T-helper 1 cell (primary cell): ENCODE measurements at regions not wholly inside any gene's neighbourhood (a gene's known extent, or its start where the extent isn't known, plus 50 kb on each side); places are given as distances from the start of the nearest gene placed in this dataset.

ENCODE experiments used
- DNase-seq, 5 donors: peaks; one replicate each; pipeline ENCODE4 v3.0.0-alpha.2; 2012 to 2020

DNA sequence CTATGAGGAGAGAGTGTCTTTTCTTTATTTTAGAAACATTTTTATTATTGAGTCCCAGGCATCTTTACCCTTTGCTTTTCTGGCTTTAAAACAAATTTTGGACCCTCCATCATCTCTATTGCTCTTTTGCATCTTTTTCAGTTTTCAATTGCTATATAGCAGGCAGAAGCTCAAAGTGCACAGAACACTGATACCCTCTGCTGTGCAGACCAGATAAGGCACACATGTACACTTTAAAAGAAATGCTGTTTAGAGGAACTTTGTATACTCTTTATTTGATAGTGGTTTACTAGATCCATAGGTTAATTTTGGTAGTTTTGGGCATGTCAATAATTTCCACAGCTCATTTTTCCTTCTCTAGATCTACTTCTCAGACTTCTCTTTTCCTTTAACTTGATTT is 324.2 kb downstream of the SH2D4B start:
- DNase-seq, result no peak

DNA sequence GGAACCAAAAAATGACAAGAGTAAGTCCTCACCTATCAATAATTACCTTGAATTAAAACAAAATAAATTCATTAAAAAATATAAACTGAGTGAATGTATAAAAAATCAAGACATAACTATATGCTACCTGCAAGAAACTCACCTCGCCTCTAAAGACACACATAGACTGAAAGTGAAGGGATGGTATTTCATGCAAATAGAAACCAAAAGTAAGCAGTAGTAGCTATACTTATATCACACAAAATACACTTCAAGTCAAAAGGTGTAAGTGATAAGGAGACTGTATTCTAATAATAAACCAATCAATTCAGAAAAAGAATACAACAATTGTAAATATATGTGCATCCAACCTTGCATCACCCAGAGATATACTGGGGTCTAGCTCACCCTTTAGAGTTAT is 332.6 kb downstream of the SH2D4B start:
- DNase-seq, result no peak

DNA sequence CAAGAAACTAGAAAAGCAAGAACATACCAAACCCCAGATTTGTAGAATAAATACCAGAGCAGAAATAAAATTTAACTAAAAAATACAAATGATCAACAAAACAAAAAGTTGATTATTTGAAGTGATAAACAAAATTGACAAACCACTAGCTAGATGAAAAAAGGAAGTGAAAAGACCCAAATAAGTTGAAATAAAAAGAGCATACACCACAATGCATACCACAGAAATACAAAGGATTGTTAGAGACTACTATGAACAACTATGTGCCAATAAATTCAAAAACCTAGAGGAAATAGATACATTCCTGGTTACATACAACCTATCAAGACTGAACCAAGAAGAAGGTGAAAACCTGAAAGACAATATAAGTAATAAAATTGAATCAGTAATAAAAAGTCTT is 333.4 kb downstream of the SH2D4B start:
- no peak for DNase-seq

DNA sequence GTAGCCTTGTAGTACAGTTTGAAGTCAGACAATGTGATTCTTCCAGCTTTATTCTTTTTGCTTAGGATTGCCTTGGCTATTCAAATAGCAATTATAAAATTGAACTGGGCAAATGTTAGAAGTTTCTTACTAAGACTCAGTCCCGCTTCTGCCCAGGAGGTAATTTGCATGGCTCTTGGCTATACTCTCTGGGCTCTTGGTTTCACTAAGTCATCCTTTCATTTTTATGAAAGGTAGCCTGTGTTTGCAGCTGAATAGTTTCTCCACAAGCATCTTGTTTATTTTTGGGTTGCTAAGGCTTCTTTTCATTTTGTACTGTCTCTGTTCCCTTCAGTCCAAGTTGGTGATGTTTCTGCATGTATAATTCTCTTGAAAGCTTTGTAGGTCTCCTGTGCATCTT is 340.6 kb downstream of the SH2D4B start:
- no peak for DNase-seq

DNA sequence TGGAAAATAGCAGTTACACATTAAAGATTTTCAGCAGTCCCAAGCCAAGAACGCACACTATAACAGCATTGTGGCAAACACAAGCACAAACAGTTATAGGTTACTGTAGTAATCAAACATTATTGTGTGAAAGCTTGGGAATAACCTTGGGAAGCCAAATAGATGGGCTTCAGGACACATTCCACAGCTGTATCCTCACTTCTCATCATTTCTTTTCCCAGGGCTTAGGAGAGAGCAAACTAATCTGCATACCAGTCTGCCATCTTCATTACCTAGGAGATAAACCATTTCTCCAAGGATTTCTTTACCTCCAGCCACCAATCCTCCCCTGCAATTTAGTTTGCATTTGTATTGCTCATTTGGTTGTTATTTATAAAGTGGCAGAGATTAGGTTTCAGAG is 352.4 kb downstream of the SH2D4B start:
- no peak for DNase-seq

DNA sequence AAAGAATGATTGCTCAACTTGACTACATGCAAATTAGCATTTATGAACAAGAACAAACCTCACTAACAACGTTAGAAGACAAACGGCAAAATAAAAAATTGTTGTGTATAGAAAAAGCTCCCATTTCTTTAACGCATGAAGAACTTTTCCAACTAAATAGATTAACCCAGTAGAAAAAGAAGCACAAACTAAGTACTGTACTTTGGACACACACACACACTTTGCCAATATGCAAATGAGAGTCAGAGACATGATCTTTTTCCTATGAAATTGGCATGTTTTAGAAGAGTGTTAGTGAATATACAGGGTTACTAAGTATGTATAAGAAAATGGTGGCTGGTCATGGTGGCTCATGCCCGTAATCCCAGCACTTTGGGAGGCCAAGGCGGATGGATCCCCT is 355.6 kb downstream of the SH2D4B start:
- no peak for DNase-seq

DNA sequence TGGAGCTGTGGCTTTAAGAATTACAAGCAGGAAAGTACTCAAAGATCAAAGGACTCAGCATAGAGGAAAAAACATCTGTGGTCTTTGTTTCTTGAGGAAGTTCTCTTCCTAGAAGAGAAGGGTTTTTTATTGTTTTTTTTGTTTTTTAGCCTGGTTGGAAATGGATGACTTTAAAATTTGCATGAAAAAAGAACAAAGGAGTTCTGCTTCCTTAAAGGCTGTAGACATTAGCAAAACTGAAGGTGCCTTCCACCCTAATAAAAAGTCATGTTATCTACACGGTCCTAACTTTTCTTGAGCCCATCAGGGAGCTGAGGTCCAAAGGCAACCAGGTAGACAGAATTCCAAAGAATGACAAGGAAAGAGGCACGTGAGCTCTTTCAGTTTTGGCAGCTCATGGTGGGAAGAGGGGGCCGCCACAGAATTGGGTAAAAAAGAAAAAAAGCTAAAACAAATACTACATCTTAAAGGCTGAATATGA is 356.6 kb downstream of the SH2D4B start:
- DNase-seq, result no peak

DNA sequence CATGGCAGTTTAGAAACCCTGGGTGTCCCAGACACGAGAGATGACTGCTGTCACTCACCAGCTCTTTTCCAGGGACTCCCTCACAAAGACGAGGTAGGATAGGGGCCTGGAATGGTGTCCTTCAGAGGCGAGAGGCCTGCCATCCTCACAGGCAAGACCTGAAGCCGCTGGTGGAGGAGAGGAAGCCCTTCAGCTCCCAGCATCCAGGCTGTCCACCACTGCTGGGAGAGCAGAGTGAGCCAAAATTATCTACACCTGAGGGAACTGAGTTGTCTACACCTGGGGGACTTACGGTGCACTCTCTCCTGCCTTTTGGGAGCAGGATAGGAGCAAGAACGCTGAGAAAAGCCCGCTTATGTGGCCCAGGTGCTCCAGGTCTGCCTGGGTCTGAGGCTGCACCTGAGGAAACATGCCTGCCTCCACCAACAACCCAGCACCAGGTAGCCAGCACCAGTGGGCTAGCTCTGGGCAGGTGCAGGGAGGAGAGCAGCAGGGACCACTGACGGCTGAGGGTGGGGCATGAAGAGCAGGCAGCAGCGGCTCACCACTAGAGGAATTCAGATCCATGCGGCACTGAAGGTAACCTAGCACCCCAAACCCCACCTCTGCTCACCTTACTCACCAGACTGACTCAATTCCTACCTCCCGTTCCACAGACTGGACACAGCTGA is 357.2 kb downstream of the SH2D4B start:
- no peak for DNase-seq

DNA sequence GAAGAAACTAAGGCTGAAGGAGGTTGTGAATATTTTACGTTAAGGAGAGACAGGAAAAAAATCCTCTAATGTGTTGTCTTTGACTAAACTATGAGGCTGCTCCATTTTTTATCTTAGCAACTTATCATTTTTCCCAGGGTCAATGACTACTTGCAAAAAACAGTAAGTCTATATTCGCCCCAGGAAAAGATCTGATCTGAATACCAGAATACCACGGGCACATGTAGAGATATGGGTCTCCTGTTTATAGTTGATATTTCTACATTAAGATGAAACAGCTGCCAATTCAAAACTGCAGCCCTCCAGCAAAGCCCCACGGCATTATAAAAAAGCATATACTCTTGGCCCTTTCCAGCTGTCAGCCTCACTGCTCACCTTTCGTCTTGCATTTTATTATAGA is 358.4 kb downstream of the SH2D4B start:
- DNase-seq, result no peak

DNA sequence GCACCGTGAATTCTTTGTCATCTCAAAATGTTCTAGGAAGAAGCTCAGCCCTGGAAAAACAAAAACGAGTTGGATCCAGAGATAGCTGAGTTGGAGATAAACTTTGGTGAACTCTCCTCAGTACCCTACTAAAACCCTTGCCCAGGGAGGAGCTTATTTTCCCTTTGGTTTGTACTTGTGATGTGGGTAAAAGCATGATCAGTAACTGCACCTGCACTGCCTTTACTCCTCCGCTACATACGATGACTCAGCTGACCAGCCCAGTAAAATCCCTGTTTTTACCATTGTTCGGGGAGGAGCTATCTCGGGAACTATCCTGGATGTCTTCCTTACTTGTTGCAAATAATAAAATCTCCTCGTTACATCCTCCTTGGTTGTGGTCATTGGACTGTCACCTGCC is 359.3 kb downstream of the SH2D4B start:
- no peak for DNase-seq

DNA sequence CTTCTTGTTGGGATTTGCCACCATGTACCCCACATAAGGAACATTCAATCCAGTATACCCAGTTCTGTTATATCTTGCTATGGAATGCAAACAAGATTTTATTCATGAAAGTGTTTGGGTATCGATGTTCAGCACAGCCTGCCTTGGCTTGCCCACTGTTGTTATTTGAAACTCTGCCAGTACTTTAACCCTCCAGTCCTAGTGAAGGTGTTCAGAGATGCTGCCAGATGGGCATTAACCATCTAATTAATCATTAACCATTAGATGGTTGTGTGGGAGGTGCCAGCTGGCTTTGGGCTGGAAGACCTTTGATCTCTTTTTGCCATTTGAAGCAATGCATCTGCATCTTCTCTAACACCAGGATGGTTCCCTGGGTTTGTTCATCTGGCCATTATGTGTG is 363.0 kb downstream of the SH2D4B start:
- DNase-seq, result no peak

DNA sequence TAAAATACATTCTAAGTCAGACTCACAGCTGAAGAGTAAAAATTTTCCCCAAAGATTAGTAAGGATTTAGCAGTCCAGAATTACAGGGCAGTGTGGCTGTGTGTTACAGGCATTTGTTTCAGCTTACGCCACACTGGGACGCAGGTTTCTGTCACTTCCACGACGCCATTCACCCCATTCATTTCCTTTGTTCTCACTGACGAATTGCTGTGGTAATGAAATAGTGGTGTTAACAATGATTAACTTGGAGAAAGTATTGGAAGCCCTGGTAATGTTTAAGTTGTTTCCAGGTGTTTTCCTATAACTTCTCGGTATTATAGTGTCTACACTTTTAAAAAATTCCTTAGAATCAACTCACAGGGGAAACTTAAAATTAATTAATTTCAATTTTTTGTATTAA is 370.9 kb downstream of the SH2D4B start:
- DNase-seq, result no peak

DNA sequence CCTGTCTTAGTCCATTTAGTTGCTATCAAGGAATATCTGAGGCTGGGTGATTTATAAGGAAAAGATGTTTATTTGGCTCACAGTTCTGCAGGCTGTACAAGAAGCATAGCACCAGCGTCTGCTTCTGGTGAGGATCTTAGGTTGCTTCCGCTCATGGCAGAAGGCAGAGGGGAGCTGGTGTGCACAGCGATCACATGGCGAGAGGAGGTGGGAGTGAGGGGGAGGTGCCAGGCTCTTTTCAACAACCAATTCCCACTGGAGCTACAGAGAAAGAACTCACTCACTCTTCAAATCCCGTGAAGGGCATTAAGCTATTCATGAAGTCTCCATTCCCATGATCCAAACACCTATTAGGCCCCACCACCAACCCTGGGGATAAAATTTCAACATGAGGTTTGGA is 371.6 kb downstream of the SH2D4B start:
- no peak for DNase-seq

DNA sequence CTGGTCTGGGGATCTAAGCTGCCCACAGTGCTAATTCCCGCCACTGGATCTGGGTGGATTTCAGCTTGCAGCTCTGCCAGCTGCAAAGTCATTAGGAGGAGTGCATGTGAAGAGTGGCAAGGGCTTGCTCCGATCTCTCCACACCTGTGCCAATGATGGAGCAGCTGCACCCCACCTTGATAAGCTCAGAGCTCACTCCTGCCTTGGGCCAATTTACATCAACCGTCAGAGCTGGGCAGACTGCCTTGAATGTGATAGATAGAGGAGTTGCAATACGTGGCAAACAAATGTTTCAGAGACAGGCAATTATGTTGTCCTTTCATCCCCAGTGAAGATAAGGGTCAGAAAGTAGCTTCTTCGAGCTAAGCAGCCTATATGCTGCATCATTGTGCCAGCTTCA is 379.9 kb downstream of the SH2D4B start:
- DNase-seq, result no peak

DNA sequence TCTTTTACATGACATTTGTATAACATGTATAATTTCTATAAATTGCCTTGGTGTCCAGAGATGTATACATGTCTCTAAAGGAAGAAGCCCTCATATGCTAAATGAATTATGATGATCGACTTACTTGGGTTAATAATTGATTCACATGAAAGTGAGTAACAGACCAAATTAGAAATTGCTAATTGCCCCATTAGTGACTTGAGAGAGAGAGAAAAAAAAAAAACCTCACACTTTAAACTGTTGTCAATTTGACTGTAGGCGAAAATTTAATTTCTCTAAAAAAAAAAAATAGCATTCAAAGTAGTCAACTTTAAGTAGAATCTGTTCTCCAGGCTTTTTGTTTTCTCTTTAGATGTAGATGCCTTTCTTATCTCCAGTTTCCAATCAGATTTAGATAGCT is 383.3 kb downstream of the SH2D4B start:
- no peak for DNase-seq

DNA sequence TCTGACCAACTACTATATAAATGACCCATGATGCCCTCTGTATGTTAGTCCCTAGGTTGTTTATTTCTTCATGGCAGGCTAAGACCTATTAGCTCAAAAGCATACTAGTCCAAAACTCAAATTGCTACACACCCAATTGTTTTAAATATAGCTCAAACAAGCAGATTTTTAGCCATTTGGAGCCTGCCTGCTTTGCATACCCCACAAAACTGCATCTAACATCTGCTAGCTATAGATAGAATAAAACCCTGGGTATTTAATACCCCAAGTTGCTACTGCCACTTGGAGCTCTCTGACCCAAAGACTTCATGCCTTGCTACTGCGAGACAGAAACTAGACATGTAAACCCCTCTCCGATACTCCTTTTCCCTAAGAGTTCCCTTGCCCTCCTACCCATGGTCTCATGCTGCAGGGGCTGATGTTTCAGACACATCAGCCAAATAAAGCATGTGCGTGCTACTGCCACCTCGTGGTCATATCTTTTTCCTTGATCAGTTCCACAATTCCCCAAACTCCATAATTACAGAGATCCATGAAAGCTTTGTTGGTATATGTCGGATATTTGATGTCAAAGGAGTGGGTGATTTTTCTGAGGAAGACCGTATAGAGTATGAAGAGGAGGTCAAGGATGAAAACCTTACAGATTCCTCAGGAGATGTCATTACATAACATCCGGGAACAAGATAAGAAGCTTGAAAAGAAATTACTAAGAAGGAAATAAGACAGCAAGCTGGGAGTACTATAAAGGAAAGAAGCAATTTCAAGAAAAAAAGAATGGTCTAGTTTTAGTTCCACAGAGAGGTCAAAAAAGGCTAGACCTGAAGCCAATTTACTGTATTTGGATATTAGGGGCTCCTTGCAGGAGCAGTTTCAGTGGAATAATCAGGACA is 386.6 kb downstream of the SH2D4B start:
- DNase-seq, result peak in 1 of 5 donors; percentile 3

DNA sequence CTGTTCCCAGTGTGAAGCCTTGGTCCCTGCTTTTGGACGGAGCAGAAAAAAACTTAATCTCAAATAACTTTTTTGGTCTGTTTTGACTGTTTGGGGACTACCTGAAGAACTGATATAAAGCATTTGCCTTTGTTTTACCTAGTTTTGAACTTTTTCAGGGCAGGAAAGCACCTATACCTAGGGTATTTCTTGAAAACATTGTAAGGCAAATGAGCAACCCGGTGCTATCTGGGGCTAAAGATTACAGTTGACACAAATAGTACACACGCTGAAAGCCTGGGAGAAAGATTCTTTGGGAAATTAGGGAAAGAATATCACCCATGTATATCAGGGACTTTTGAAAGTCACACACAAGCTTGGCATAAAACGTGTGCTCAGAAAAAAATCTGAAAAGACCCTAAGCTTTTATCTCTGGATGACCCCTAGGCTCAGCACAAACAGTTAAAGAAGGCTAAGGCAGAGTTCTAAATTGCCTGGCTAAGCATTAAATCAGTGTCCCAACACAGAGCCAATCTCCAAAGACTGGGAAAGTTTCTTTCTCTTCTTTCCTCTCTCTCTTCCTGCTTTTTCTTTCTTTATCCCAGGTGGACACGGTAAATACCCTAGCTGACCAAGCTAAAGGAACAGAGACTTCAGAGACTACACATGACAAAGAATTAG is 389.8 kb downstream of the SH2D4B start:
- no peak for DNase-seq

DNA sequence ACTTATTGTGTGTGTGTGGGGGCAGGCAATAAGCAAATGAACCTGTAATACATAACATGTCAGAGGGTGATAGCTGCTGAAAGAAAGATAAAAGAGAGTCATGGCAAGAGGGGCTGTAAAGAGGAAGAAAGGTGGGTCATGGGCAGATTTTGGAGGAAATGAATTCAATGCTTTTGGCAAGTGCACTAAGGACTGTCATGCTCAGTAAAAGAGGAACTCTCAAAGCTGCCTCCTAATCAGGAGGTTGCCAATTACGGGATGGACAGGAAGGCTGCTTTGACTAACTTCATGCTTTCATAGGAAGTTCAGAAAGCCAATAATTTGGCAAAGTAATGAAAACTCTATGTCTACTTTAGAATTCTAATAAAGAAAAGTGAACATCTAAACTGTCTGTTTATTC is 401.2 kb downstream of the SH2D4B start:
- no peak for DNase-seq

DNA sequence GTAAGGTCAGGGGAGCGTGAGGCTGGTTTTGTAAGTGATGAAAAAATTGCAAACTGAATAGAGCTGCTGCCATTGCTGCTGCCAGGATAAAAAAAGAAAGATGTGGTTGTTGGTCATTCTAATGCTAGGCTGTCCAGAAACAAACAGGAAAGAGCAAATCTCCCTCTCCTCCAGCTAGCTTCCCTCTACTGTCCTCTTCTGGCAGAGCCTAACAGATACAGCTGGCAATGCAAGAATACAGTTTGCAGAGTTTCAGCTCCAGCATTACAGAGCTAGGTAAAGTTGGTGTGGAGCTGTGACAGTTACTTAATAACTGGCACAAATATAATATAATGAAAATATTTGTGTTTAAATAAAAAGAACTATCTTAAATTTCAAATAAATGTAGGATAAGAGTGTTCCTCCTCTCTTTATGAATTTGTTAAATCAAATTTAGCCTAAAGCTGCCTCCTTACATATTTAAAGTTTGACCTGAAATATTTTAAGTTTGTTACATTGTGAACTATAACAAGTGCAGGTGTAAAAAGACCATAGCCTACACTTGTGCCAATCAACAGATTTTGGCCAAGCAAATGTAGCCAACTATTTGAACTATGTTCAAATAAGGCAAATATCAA is 407.7 kb downstream of the SH2D4B start:
- no peak for DNase-seq

DNA sequence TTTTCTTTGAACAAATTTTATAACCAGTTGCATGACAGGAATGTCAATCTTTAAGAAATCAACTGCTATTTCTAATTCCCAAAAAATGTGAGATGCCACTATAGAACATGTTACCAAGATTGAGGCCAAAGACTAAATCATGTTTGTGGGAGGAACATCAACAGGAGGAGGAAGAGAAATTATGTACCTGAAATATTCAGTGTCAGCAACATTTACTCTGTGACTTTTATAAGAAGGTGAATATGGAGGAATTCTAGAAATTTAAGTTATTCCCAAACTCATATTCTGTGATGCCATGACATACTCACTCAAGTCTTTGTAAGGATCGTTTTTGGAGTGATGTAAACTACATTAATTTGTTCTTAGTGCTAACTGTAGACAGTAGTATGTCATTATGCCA is 408.4 kb downstream of the SH2D4B start:
- no peak for DNase-seq

DNA sequence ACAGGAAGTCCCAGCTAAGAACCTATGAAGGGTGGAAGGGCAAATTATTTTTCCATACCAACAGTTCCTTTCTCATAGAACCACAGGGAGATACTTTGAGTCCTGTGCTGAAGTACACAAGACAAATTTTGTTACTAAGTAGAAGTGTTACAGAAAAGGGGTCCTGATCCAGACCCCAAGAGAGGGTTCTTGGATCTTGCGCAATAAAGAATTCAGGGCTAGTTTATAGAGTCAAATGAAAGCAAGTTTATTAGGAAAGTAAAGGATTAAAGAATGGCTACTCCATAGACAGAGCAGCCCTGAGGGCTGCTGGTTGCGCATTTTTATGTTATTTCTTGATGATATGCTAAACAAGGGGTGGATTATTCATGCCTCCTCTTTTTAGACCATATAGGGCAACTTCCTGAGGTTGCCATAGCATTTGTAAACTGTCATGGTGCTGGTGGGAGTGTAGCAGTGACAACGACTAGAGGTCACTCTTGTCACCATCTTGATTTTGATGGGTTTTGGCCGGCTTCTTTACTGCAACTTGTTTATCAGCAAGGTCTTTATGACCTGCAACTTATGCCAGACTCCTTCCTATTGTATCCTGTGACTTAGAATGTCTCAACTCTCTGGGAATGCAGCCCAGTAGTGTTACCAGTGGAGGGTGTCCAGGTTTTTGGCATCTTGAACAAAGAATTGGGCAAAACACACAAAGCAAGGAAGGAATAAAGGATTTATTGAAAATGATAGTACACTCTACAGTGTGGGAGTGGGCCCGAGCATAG is 409.4 kb downstream of the SH2D4B start:
- no peak for DNase-seq

DNA sequence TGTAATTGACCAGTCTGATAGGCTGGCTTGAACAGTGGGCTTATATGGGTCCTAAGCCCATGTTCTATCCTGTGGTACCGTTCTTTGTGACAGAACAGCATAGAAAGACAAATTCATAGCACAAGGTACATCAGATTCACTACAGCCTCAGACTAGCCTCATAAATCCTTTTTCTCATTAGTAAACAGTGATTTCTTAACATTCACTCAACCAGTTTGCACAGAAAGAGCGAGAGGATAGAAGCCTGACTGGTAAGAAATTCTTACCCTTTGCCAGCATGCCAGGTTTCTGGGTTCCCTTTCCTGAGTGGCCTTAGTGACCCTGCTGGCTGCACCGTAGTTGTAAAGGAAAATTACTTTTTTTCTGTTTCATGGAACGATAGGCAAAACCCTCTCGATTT is 412.1 kb downstream of the SH2D4B start:
- DNase-seq, result no peak

DNA sequence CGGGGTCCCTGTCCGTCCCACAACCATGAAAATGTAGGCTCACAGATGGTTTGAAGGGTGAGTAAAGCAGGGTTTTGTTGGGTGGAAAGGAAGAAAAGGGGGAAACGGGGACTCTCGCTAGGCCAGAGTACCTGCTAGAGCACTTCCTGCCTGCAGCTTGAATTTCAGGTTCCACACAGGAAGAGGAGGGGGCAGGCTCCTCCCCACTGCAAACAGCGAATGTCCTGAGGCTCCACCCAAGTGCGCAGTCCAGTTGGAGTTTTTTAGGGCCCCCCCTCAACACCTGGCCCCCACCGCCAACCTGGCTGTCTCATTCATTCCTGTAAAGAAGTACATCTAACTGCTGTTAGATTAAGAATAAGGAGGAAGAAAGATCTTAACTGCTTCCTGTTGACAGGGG is 414.7 kb downstream of the SH2D4B start:
- no peak for DNase-seq
